Endothelial cell of umbilical vein (primary cell): ENCODE measurements at regions not wholly inside any gene's neighbourhood (a gene's known extent, or its start where the extent isn't known, plus 50 kb on each side); places are given as distances from the start of the nearest gene placed in this dataset.

Source experiments
- BruUV-seq: library from RNA; stranded (reverse); fragments of 400-500 nt; replicated peaks from 2 replicates; lab custom pipeline; 2021; lab: Mats Ljungman, UMichigan
- CTCF ChIA-PET: fragments of 300-600, 350-600 bp; sonication (Branson Sonifier 250); formaldehyde crosslinking; loops from one replicate; lab custom pipeline; 2021; ENCODE audit warnings: antibody characterized with exemption, inconsistent platforms; lab: Charles Lee
- POLR2A ChIA-PET: fragments of 300-600, 350-600 bp; sonication (Branson Sonifier 250); formaldehyde crosslinking; loops from one replicate; lab custom pipeline; 2021; ENCODE audit warnings: antibody characterized with exemption, inconsistent platforms; lab: Charles Lee
- DNase-seq: peaks from one replicate; pipeline ENCODE4 v3.0.0-alpha.2; 2011; ENCODE audit warnings: low read depth, low spot score
- FAIRE-seq: peaks from 2 replicates; lab custom pipeline; 2011; peaks lifted over from hg19 to GRCh38; lab: Jason Lieb, UNC
- H2AFZ ChIP-seq: 2 replicates; pipeline ENCODE4 v1.6.0; 2012; ENCODE audit warnings: low read depth, low read length, control low read depth, inconsistent platforms
- H3K27ac ChIP-seq: 2 replicates; pipeline ENCODE4 v1.5.1; 2011; ENCODE audit warnings: low read depth, mild to moderate bottlenecking, control low read depth, low read length, moderate library complexity; ENCODE audit not compliant: insufficient read depth
- H3K27me3 ChIP-seq, 2 experiments: 2 replicates each; pipeline versions ENCODE4 v1.6.0 to v1.6.1; 2011; ENCODE audit warnings: low read length in 2 of 2, mixed read lengths in 1 of 2; ENCODE audit not compliant: control insufficient read depth in 2 of 2, insufficient read depth in 2 of 2
- H3K36me3 ChIP-seq, 2 experiments: 2 replicates in 1 of 2; 3 replicates in 1 of 2; pipeline ENCODE4 v1.5.1; 2011; ENCODE audit warnings: low read length in 2 of 2, mild to moderate bottlenecking in 1 of 2, moderate library complexity in 1 of 2; ENCODE audit not compliant: control insufficient read depth in 2 of 2, insufficient read depth in 2 of 2; ENCODE audit errors: extremely low read depth in 1 of 2
- H3K4me1 ChIP-seq: 3 replicates; pipeline ENCODE4 v1.5.1; 2011; ENCODE audit warnings: mild to moderate bottlenecking, low read length; ENCODE audit not compliant: control insufficient read depth, insufficient read depth; ENCODE audit errors: extremely low read depth
- H3K4me2 ChIP-seq: 2 replicates; pipeline ENCODE4 v1.6.1; 2011; ENCODE audit warnings: low read length, control low read depth, mixed read lengths; ENCODE audit not compliant: insufficient read depth
- H3K4me3 ChIP-seq, 3 experiments: fragments of 200-600 bp in 1 of 3; sonication (generic), shearing (Covaris generic) in 1 of 3; replicated peaks in 1 of 3; 2 replicates each; pipeline ENCODE4 v1.5.1; 2011 to 2016; ENCODE audit warnings: control low read depth in 3 of 3, low read length in 3 of 3, mild to moderate bottlenecking in 2 of 3, inconsistent platforms in 1 of 3, low read depth in 1 of 3, moderate library complexity in 1 of 3; ENCODE audit not compliant: insufficient read depth in 1 of 3
- H3K79me2 ChIP-seq: 2 replicates; pipeline ENCODE4 v1.6.0; 2012; ENCODE audit warnings: low read length, inconsistent platforms; ENCODE audit not compliant: control insufficient read depth, insufficient read depth
- H3K9ac ChIP-seq: replicated peaks from 2 replicates; pipeline ENCODE3; 2011; ENCODE audit warnings: low read length, control low read depth; ENCODE audit not compliant: insufficient read depth; ENCODE audit errors: extremely low read depth
- H3K9me1 ChIP-seq: replicated peaks from 3 replicates; pipeline ENCODE4 v1.6.0; 2011; ENCODE audit warnings: mild to moderate bottlenecking, low read length; ENCODE audit not compliant: control insufficient read depth, insufficient read depth; ENCODE audit errors: extremely low read depth
- H3K9me3 ChIP-seq: replicated peaks from 2 replicates; pipeline ENCODE4 v1.5.1; 2012; ENCODE audit warnings: low read length, inconsistent platforms; ENCODE audit not compliant: control insufficient read depth, insufficient read depth
- H4K20me1 ChIP-seq: replicated peaks from 2 replicates; pipeline ENCODE3; 2011; ENCODE audit warnings: mild to moderate bottlenecking, low read length; ENCODE audit not compliant: control insufficient read depth, insufficient read depth; ENCODE audit errors: extremely low read depth
- CTCF ChIP-seq, 2 donors: IDR thresholded peaks; 1 replicate in 1 of 2; 2 replicates in 1 of 2; pipeline ENCODE4 v1.5.1; 2011; ENCODE audit warnings: low read length in 2 of 2, mild to moderate bottlenecking in 2 of 2, moderate library complexity in 2 of 2, control low read depth in 1 of 2, inconsistent platforms in 1 of 2, low read depth in 1 of 2; ENCODE audit not compliant: insufficient read depth in 1 of 2; ENCODE audit errors: extremely low read depth in 1 of 2
- EZH2 ChIP-seq: IDR thresholded peaks from 2 replicates; pipeline ENCODE4 v1.6.1; 2012; ENCODE audit warnings: borderline replicate concordance, low read depth, mild to moderate bottlenecking, moderate library complexity, low read length, inconsistent platforms; ENCODE audit not compliant: severe bottlenecking
- FOS ChIP-seq: IDR thresholded peaks from 2 replicates; pipeline ENCODE4 v1.6.1; 2011; ENCODE audit warnings: mild to moderate bottlenecking, low read length, moderate library complexity, borderline replicate concordance; ENCODE audit not compliant: insufficient read depth
- GATA2 ChIP-seq: IDR thresholded peaks from 2 replicates; pipeline ENCODE4 v1.7.0; 2011; ENCODE audit warnings: low read depth, mild to moderate bottlenecking, moderate library complexity, mixed read lengths, low read length; ENCODE audit not compliant: insufficient read length, insufficient read depth
- JUN ChIP-seq: IDR thresholded peaks from 2 replicates; pipeline ENCODE4 v1.6.1; 2011; ENCODE audit warnings: borderline replicate concordance, low read depth; ENCODE audit not compliant: insufficient read length, insufficient read depth
- MAX ChIP-seq: IDR thresholded peaks from 2 replicates; pipeline ENCODE4 v1.6.1; 2011; ENCODE audit not compliant: insufficient read depth, insufficient read length
- MYC ChIP-seq: IDR thresholded peaks from one replicate; pipeline ENCODE4 v1.6.1; 2011; ENCODE audit warnings: mild to moderate bottlenecking, low read depth, low read length
- POLR2A ChIP-seq: IDR thresholded peaks from 2 replicates; pipeline ENCODE4 v1.6.1; 2012; ENCODE audit warnings: low read depth, mild to moderate bottlenecking, control low read depth, low read length
- POLR2AphosphoS5 ChIP-seq: IDR thresholded peaks from 2 replicates; pipeline ENCODE4 v1.6.1; 2012; ENCODE audit warnings: low read depth, mild to moderate bottlenecking, control low read depth, low read length, moderate library complexity; ENCODE audit not compliant: insufficient read depth
- dilution Hi-C: fragments of 300-500 bp; cut with MboI; formaldehyde crosslinking; loops from one replicate; pipeline ENCODE4 v1.15.0; 2019; ENCODE audit warnings: low sequenced_read_pairs; ENCODE audit not compliant: extremely low pct_ligation_motif_present
- intact Hi-C: fragments of 100-400 bp; cut with micrococcal nuclease; formaldehyde crosslinking; loops from one replicate; pipeline ENCODE4 v1.10.0; 2022

DNA sequence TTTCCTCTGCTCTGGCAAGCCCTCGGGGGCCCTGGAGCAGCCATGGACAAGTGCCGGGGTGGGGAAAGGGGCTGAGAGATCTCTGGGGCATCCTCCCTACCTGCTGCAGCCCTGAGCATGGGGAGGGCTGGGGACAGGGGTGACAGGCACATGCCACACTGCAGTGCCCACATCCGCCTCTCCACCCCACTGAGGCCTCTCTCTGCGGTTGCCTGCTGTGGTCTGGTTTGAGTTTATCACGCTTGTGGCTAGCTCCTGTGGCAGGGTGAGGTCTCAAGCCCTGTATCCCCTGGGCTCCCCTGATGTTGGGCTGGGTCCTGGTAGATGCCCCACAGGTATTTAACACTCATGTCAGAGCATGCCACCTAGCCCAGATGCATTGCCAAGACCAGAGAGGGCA is 52.9 kb upstream of the MLN start:
- Histone ChIP-seq H3K9me3 (no peaks in the 10 kb centered on the region), H3K4me1 (peaks cover 12% of the 10 kb centered on the region), H3K4me3 (no peak overlapping the region), H3K27ac (no peak overlapping the region), H3K27me3 (peaks cover 10 to 13% of the 10 kb centered on the region in 2 experiments), H3K4me2 (no peak overlapping the region), H2AFZ (no peak overlapping the region), H3K36me3 (no peaks in the 10 kb centered on the region), H3K9ac (no peak overlapping the region), H4K20me1 (no peaks in the 10 kb centered on the region), H3K9me1 (no peaks in the 10 kb centered on the region), H3K79me2 (no peaks in the 10 kb centered on the region)
- DNase-seq (no peak), FAIRE-seq (no peak)
- no peak for TF ChIP-seq JUN
- no peak for TF ChIP-seq CTCF (IDR thresholded peaks at IDR 0.05; ENCODE audit: extremely low read depth in 1 of 2, insufficient read depth in 1 of 2, low read depth in 1 of 2, low read length in 2 of 2)
- no peak for TF ChIP-seq EZH2
- ChIA-PET CTCF (no interaction called here), POLR2A (no interaction called here)
- dilution Hi-C loops (no loop called here), intact Hi-C loops (no loop called here)
- BruUV-seq, result no TSS peak

- no peaks in the 10 kb centered on the region for H3K9me1 ChIP-seq
- H3K4me2 ChIP-seq, result no peak overlapping the region
- FAIRE-seq (no peak), DNase-seq (no peak)
- intact Hi-C loops (no loop called here), dilution Hi-C loops (no loop called here)
- no peaks in the 10 kb centered on the region for H3K9me3 ChIP-seq
- peaks cover 10 to 13% of the 10 kb centered on the region in 2 experiments for H3K27me3 ChIP-seq
- H3K27ac ChIP-seq, result no peak overlapping the region
- H3K4me1 ChIP-seq, result peaks cover 10% of the 10 kb centered on the region
- ChIA-PET POLR2A (no interaction called here), CTCF (interaction anchor here (2.4 kb wide), 1 partner anchor 16 kb away, joined by 10 read pairs; no protein-coding TSS in a partner anchor)
- BruUV-seq, result no TSS peak
- no peaks in the 10 kb centered on the region for H4K20me1 ChIP-seq
- no peak overlapping the region for H3K9ac ChIP-seq
- no peak overlapping the region for H3K4me3 ChIP-seq
- no peaks in the 10 kb centered on the region for H3K36me3 ChIP-seq
- no peak overlapping the region for H2AFZ ChIP-seq
- no peaks in the 10 kb centered on the region for H3K79me2 ChIP-seq
- TF ChIP-seq POLR2AphosphoS5, result no peak
- TF ChIP-seq MAX, result no peak
- no peak for TF ChIP-seq CTCF (IDR thresholded peaks at IDR 0.05; ENCODE audit: extremely low read depth in 1 of 2, insufficient read depth in 1 of 2, low read depth in 1 of 2, low read length in 2 of 2)
- TF ChIP-seq MYC, result no peak
- no peak for TF ChIP-seq JUN
- TF ChIP-seq FOS, result no peak
- no peak for TF ChIP-seq POLR2A
- no peak for TF ChIP-seq GATA2
- TF ChIP-seq EZH2, result no peak
Observed at GRCh38 chr6:33856031-33856590, 52.3 kb upstream of the MLN start.
